Spleen (tissue), 7 donors: ENCODE measurements at regions not wholly inside any gene's neighbourhood (a gene's known extent, or its start where the extent isn't known, plus 50 kb on each side); places are given as distances from the start of the nearest gene placed in this dataset.

Experiments used
- CTCF ChIP-seq, 11 experiments: fragments of 200-600 bp in 7 of 11; fragments of 450-650 bp in 4 of 11; sonication (generic) in 4 of 11; IDR thresholded peaks in 8 of 11; conservative IDR thresholded peaks in 3 of 11; 1 replicate in 7 of 11; 2 replicates in 4 of 11; pipeline versions ENCODE4 v1.4.0 to v1.8.0; 2016 to 2021; ENCODE audit warnings: antibody characterized with exemption in 11 of 11, inconsistent platforms in 4 of 11, mild to moderate bottlenecking in 1 of 11
- POLR2A ChIP-seq, 3 donors: fragments of 450-650 bp; IDR thresholded peaks; one replicate each; pipeline ENCODE4 v1.5.1; 2017; ENCODE audit warnings: antibody characterized with exemption in 3 of 3, mild to moderate bottlenecking in 1 of 3
- POLR2AphosphoS5 ChIP-seq, 3 donors: sonication (generic); formaldehyde crosslinking; IDR thresholded peaks; one replicate each; pipeline ENCODE4 v1.5.1; 2017; ENCODE audit warnings: antibody characterized with exemption in 3 of 3
- donor health status: DM: no; HTN: no; CAD: no; lungs with moderate emphysema.
- donor health status: DM: no; HTN: no; CAD: no.
- donor health status: DM: no; HTN: no; CAD: no.

DNA sequence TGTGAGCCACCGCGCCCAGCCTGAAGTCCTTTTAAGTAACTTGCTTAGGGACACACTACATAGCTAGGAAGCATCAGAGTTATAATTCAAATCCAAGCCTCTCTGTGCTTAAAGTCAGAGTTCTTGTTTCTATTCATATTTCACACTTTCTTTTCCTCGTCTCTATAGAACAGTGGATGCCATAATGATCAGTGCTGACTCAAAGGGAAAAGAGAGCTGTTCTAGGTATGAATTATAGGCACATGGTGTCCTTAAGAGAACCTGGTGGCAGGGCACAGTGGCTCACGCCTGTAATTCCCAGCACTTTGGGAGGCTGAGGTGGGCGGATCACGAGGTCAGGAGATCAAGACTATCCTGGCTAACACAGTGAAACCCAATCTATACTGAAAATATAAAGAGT, 400.2 kb upstream of the DDI1 start:
- TF ChIP-seq CTCF (IDR thresholded peaks at IDR 0.05 in 8 of 11, conservative IDR thresholded peaks at IDR 0.05 in 3 of 11): no peak
- TF ChIP-seq POLR2A (IDR thresholded peaks at IDR 0.05): no peak
- TF ChIP-seq POLR2AphosphoS5 (IDR thresholded peaks at IDR 0.05): no peak
